Sciatic nerve (tissue), 2 donors: ENCODE measurements at regions not wholly inside any gene's neighbourhood (a gene's known extent, or its start where the extent isn't known, plus 50 kb on each side); places are given as distances from the start of the nearest gene placed in this dataset.

Source experiments
- ATAC-seq: fragments of 200-7000 bp; cut with Tn5 transposase; one replicate; pipeline ENCODE4 v1.9.1; 2020; ENCODE audit warnings: mild to moderate bottlenecking, moderate library complexity
- DNase-seq: peaks from one replicate; pipeline ENCODE4 v3.0.0-alpha.2; 2020; ENCODE audit warnings: low spot score
- intact Hi-C: fragments of 100-400 bp; cut with DNase I; formaldehyde crosslinking; loops from one replicate; pipeline ENCODE4 v1.14.2; 2022
- donor health status: DM: no; HTN: no; CAD: no.
- donor health status: DM: no; HTN: no; CAD: no.

- DNase-seq (no peak), ATAC-seq (no peak)
- intact Hi-C loops: loop anchor here (10.0 kb wide), 1 partner anchor 330 kb away; no protein-coding TSS in a partner anchor
Measured at GRCh38 chr3:144264794-144265193, 293.2 kb downstream of the DIPK2A start.

- DNase-seq (no peak), ATAC-seq (peak; percentile 92)
- intact Hi-C loops: loop anchor here (10.0 kb wide), 1 partner anchor 329 kb away; no protein-coding TSS in a partner anchor
Measured at GRCh38 chr3:144265542-144266100, 294.0 kb downstream of the DIPK2A start.

GRCh38 chr3:144270100-144270499, 298.5 kb downstream of the DIPK2A start:
- DNase-seq: peak; percentile 57
- peak; percentile 50 for ATAC-seq
- intact Hi-C loops: no loop called here

GRCh38 chr3:144272680-144273079, 301.1 kb downstream of the DIPK2A start:
- intact Hi-C loops: no loop called here
- ATAC-seq: no peak
- no peak for DNase-seq

GRCh38 chr3:144273601-144274000, 302.0 kb downstream of the DIPK2A start:
- no peak for ATAC-seq
- intact Hi-C loops: no loop called here
- no peak for DNase-seq

- intact Hi-C loops: no loop called here
- ATAC-seq: no peak
- no peak for DNase-seq
Measured at GRCh38 chr3:144275005-144275404, 303.4 kb downstream of the DIPK2A start.

- intact Hi-C loops: no loop called here
- no peak for ATAC-seq
Measured at GRCh38 chr3:144282313-144282712, 310.7 kb downstream of the DIPK2A start.

GRCh38 chr3:144286235-144286910, 314.8 kb downstream of the DIPK2A start:
- intact Hi-C loops: no loop called here

More at GRCh38 chr3:144282313-144282712, 310.7 kb downstream of the DIPK2A start:
- DNase-seq: no peak

GRCh38 chr3:144287001-144287400, 315.4 kb downstream of the DIPK2A start:
- intact Hi-C loops: no loop called here
- DNase-seq: no peak
- ATAC-seq: no peak

More at GRCh38 chr3:144286235-144286910, 314.8 kb downstream of the DIPK2A start:
- no peak for ATAC-seq
- DNase-seq: no peak

- intact Hi-C loops: no loop called here
- ATAC-seq (no peak), DNase-seq (no peak)
Measured at GRCh38 chr3:144289057-144289456, 317.4 kb downstream of the DIPK2A start.

- ATAC-seq: no peak
- DNase-seq: no peak
- intact Hi-C loops: no loop called here
Measured at GRCh38 chr3:144294659-144295538, 323.3 kb downstream of the DIPK2A start.

- no peak for ATAC-seq
- intact Hi-C loops: no loop called here
- no peak for DNase-seq
Measured at GRCh38 chr3:144295613-144296012, 324.0 kb downstream of the DIPK2A start.

GRCh38 chr3:144296808-144297207, 325.2 kb downstream of the DIPK2A start:
- DNase-seq (no peak), ATAC-seq (no peak)
- intact Hi-C loops: no loop called here

- intact Hi-C loops: no loop called here
- DNase-seq: no peak
- no peak for ATAC-seq
Measured at GRCh38 chr3:144301863-144302262, 330.2 kb downstream of the DIPK2A start.

- DNase-seq: no peak
- ATAC-seq: no peak
- intact Hi-C loops: no loop called here
Measured at GRCh38 chr3:144307951-144308350, 336.3 kb downstream of the DIPK2A start.

GRCh38 chr3:144308396-144308795, 336.8 kb downstream of the DIPK2A start:
- DNase-seq (no peak), ATAC-seq (no peak)
- intact Hi-C loops: no loop called here

- ATAC-seq (no peak), DNase-seq (no peak)
- intact Hi-C loops: no loop called here
Measured at GRCh38 chr3:144312702-144313101, 341.1 kb downstream of the DIPK2A start.

- intact Hi-C loops: no loop called here
- ATAC-seq (no peak), DNase-seq (no peak)
Measured at GRCh38 chr3:144314946-144315345, 343.3 kb downstream of the DIPK2A start.

GRCh38 chr3:144317961-144318360, 346.3 kb downstream of the DIPK2A start:
- ATAC-seq: no peak
- DNase-seq: no peak
- intact Hi-C loops: no loop called here

- no peak for DNase-seq
- no peak for ATAC-seq
- intact Hi-C loops: no loop called here
Measured at GRCh38 chr3:144324076-144324475, 352.5 kb downstream of the DIPK2A start.
